Cardiac fibroblast (primary cell): ENCODE measurements at regions not wholly inside any gene's neighbourhood (a gene's known extent, or its start where the extent isn't known, plus 50 kb on each side); places are given as distances from the start of the nearest gene placed in this dataset.
A peak's percentile ranks its signal among the peaks of the same experiment; 100 is the strongest.

Source experiments
- DNase-seq, 2 donors: peaks; one replicate each; pipeline versions ENCODE4 v3.0.0 to v3.0.0-alpha.2; 2010; ENCODE audit warnings: low read depth in 2 of 2
- H3K4me3 ChIP-seq, 2 donors: replicated peaks in 1 of 2; 1 replicate in 1 of 2; 2 replicates in 1 of 2; pipeline ENCODE4 v1.5.1; 2011; ENCODE audit warnings: low read depth in 2 of 2, low read length in 2 of 2, mild to moderate bottlenecking in 2 of 2, moderate library complexity in 1 of 2
- TF ChIP-seq, protein P1 (sequence below): IDR thresholded peaks from one replicate; pipeline ENCODE4 v1.5.1; 2011; ENCODE audit warnings: low read depth, mild to moderate bottlenecking, low read length, inconsistent platforms

DNA sequence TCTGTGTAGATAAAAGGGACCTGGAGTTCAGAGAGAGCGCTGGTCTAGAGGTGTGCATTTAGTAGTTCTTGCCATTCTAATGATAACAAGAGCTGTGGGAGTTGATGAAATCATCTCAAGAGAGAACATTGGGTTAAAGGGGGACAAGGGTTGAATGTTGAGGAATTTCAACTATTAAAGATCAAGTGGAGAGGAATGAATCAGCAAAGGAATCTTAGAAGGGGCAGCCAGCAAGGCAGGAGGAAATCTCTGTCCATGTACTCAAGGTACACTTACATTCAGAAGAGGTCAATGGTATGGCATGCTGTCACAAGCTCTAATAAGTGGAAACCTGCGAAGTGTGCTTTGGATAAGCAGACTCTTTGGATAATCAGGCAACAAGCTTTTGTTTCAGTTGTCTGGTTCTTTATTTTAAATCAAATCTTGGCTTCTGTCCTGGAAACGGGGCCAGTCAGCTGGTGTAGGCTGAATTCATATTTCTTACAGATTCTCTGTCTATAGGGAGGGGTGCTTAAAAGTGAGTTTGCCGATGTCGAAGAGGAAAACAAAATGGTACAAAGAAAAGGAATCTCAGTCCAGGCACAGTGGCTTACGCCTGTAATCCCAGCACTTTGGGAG, 320.5 kb upstream of the CD180 start:
- peak; percentile 73 to 81 for DNase-seq
- TF ChIP-seq, protein P1, sequence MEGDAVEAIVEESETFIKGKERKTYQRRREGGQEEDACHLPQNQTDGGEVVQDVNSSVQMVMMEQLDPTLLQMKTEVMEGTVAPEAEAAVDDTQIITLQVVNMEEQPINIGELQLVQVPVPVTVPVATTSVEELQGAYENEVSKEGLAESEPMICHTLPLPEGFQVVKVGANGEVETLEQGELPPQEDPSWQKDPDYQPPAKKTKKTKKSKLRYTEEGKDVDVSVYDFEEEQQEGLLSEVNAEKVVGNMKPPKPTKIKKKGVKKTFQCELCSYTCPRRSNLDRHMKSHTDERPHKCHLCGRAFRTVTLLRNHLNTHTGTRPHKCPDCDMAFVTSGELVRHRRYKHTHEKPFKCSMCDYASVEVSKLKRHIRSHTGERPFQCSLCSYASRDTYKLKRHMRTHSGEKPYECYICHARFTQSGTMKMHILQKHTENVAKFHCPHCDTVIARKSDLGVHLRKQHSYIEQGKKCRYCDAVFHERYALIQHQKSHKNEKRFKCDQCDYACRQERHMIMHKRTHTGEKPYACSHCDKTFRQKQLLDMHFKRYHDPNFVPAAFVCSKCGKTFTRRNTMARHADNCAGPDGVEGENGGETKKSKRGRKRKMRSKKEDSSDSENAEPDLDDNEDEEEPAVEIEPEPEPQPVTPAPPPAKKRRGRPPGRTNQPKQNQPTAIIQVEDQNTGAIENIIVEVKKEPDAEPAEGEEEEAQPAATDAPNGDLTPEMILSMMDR = no peak
- H3K4me3 ChIP-seq = no peak overlapping the region

DNA sequence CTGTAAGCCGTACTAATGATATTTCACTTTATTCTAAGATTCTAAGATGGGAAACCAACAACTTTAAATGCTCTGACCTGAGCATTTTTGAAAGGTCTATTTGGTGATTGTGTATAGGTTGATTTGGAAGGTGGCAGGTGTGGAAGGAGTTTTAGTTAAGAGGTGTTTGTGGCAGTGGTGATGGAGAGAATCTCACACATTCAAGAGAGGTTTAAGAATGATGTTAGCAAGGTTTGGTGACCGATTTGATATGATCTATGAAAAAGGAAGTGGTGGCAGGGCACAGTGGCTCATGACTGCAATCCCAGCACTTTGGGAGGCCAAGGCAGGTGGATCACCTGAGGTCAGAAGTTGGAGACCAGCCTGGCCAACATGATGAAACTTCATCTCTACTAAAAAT, 319.2 kb upstream of the CD180 start:
- DNase-seq = no peak
- no peak overlapping the region for H3K4me3 ChIP-seq

DNA sequence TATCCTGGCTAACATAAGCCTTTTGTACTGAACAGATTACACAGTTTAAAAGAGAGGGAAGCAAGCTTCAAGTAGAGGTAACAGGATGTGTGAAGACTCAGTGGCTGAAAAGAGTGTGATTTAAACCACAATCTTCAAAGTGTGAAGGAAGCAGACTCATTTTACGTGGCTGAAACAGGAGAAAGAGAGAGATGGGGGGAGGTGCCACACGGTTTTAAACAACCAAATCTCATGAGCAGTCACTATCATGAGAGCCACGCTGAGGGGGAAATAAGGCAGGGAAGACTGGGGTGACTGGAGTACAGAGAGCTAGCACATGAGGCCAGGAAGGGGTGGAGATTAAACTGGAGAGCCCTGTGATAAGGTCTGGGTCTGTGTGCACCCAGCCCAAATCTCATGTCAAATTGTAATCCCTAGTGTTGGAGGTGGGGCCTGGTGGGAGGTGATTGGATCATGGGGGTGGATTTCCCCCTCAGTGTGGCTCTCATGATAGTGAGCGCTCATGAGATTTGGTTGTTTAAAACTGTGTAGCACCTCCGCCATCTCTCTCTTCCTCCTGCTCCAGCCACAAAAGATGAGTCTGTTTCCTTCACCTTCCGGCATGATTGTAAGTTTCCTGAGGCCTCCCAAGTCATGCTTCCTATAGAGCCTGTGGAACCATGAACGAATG, 318.6 kb upstream of the CD180 start:
- no peak for DNase-seq
- TF ChIP-seq, protein P1 = no peak

More for the DNA sequence above, 319.2 kb upstream of the CD180 start:
- TF ChIP-seq, protein P1 = no peak

DNA sequence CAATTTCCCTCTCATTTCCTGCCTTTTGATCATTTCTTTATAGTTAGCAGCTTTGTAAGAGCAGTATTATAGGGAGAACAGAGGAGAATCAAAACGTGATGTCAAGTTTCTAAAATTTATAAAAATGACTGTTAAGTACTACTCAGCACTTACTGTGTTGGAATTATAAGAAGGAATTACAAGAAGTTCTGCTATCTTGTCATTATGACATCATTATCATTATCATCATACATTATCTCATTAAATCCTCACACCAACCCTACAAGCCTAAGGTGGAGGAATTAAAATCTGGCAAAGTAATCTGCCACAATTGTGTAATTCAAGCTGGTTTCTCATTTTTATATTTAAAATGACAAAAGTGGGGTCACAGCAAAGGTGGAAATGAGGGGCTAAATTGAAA, 316.2 kb upstream of the CD180 start:
- no peak for DNase-seq
- H3K4me3 ChIP-seq = no peak overlapping the region
- TF ChIP-seq, protein P1 = no peak

More for the DNA sequence above, 318.6 kb upstream of the CD180 start:
- no peak overlapping the region for H3K4me3 ChIP-seq

DNA sequence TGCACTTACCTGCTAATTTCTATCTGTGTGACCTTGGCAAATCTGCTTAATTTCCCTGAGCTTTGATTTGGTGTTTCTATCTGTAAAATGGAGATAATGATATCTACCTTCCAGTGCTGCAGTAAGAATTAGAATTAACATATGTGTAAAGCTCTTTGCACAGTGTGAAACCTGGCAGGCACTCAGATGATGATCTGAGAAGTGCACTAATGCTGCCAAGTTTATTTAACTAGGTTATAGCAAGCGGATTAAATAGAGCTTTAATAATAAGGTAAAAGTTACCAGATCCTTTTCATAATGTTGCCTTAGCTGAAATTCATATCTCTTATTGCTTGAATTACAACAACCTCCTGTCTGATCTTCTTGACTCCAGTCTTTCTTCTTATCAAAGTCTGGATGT, 315.3 kb upstream of the CD180 start:
- no peak for DNase-seq
- TF ChIP-seq, protein P1 = no peak
- no peak overlapping the region for H3K4me3 ChIP-seq

DNA sequence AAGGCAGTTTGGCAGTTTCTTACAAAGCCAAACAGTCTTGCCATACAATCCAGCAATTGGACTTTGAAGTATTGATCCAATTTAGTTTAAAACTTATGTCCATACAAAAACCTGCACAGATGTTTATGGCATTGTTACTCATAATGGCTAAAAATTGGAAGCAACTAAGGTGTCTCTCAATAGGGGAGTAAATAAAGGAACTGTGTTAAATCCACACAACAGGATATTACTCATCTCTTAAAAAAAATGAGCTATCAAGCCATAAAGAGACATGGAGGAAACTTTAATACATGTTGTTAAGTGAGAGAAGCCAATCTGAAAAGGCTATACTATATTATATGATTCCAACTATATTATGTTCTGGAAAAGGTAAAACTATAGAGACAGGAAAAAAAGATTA, 313.6 kb upstream of the CD180 start:
- peak in 1 of 2 donors; percentile 16 for DNase-seq
- TF ChIP-seq, protein P1 = no peak
- H3K4me3 ChIP-seq = no peak overlapping the region
